Ishikawa (cell line): ENCODE measurements at regions not wholly inside any gene's neighbourhood (a gene's known extent, or its start where the extent isn't known, plus 50 kb on each side); places are given as distances from the start of the nearest gene placed in this dataset.

Experiments used
- CREB1 ChIP-seq: IDR thresholded peaks from 2 replicates; pipeline ENCODE4 v1.6.1; 2012; ENCODE audit warnings: low read depth
- MAX ChIP-seq: IDR thresholded peaks from 2 replicates; pipeline ENCODE4 v1.6.1; 2012
- RAD21 ChIP-seq: IDR thresholded peaks from 2 replicates; pipeline ENCODE4 v1.6.1; 2012; ENCODE audit warnings: low read depth
- TAF1 ChIP-seq: IDR thresholded peaks from 2 replicates; pipeline ENCODE4 v1.6.1; 2012; ENCODE audit warnings: low read depth, mild to moderate bottlenecking
- USF1 ChIP-seq: IDR thresholded peaks from 2 replicates; pipeline ENCODE4 v1.6.1; 2012
- ZBTB7A ChIP-seq: IDR thresholded peaks from 2 replicates; pipeline ENCODE4 v1.6.1; 2012; ENCODE audit warnings: low read depth
- TF ChIP-seq, protein P1 (sequence below): IDR thresholded peaks from 2 replicates; pipeline ENCODE4 v1.6.1; 2012; ENCODE audit warnings: low read depth, mild to moderate bottlenecking

GRCh38 chr4:84231539-84232055, 267.5 kb downstream of the NKX6-1 start:
- no peak for TF ChIP-seq RAD21
- TF ChIP-seq CREB1, result no peak
- TF ChIP-seq, protein P1, sequence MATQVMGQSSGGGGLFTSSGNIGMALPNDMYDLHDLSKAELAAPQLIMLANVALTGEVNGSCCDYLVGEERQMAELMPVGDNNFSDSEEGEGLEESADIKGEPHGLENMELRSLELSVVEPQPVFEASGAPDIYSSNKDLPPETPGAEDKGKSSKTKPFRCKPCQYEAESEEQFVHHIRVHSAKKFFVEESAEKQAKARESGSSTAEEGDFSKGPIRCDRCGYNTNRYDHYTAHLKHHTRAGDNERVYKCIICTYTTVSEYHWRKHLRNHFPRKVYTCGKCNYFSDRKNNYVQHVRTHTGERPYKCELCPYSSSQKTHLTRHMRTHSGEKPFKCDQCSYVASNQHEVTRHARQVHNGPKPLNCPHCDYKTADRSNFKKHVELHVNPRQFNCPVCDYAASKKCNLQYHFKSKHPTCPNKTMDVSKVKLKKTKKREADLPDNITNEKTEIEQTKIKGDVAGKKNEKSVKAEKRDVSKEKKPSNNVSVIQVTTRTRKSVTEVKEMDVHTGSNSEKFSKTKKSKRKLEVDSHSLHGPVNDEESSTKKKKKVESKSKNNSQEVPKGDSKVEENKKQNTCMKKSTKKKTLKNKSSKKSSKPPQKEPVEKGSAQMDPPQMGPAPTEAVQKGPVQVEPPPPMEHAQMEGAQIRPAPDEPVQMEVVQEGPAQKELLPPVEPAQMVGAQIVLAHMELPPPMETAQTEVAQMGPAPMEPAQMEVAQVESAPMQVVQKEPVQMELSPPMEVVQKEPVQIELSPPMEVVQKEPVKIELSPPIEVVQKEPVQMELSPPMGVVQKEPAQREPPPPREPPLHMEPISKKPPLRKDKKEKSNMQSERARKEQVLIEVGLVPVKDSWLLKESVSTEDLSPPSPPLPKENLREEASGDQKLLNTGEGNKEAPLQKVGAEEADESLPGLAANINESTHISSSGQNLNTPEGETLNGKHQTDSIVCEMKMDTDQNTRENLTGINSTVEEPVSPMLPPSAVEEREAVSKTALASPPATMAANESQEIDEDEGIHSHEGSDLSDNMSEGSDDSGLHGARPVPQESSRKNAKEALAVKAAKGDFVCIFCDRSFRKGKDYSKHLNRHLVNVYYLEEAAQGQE, result no peak
- no peak for TF ChIP-seq TAF1
- no peak for TF ChIP-seq ZBTB7A
- TF ChIP-seq USF1, result no peak
- no peak for TF ChIP-seq MAX
